Mesenchymal stem cell (in vitro differentiated cells and primary cell): ENCODE measurements at regions not wholly inside any gene's neighbourhood (a gene's known extent, or its start where the extent isn't known, plus 50 kb on each side); places are given as distances from the start of the nearest gene placed in this dataset.

Experiments
- DNase-seq: peaks from one replicate; pipeline ENCODE4 v3.0.0-alpha.2; 2013
- H2AFZ ChIP-seq: one replicate; pipeline ENCODE4 v1.6.1; 2013; ENCODE audit warnings: low read depth, mild to moderate bottlenecking, control low read depth, inconsistent platforms, low read length, moderate library complexity
- H2AK5ac ChIP-seq: 2 replicates; pipeline ENCODE4 v1.6.1; 2013; ENCODE audit warnings: low read length, moderate library complexity, mild to moderate bottlenecking, inconsistent platforms; ENCODE audit not compliant: severe bottlenecking
- H2BK120ac ChIP-seq: one replicate; pipeline ENCODE4 v1.6.1; 2013; ENCODE audit warnings: low read depth, mild to moderate bottlenecking, inconsistent platforms, low read length, moderate library complexity
- H2BK12ac ChIP-seq, 2 experiments: one replicate each; pipeline ENCODE4 v1.6.1; 2013; ENCODE audit warnings: inconsistent platforms in 2 of 2, low read length in 2 of 2, mild to moderate bottlenecking in 2 of 2, moderate library complexity in 2 of 2, control low read depth in 1 of 2
- H2BK15ac ChIP-seq: one replicate; pipeline ENCODE4 v1.6.1; 2013; ENCODE audit warnings: mild to moderate bottlenecking, low read depth, inconsistent platforms; ENCODE audit not compliant: poor library complexity, severe bottlenecking
- H2BK5ac ChIP-seq: 2 replicates; pipeline ENCODE4 v1.6.1; 2013; ENCODE audit warnings: low read depth, mild to moderate bottlenecking, low read length, control low read depth, inconsistent platforms; ENCODE audit not compliant: poor library complexity, severe bottlenecking
- H3K14ac ChIP-seq, 2 experiments: one replicate each; pipeline ENCODE4 v1.6.1; 2013; ENCODE audit warnings: inconsistent platforms in 2 of 2, low read length in 2 of 2, control low read depth in 1 of 2, mild to moderate bottlenecking in 1 of 2, moderate library complexity in 1 of 2
- H3K18ac ChIP-seq, 2 experiments: one replicate each; pipeline ENCODE4 v1.6.1; 2013; ENCODE audit warnings: inconsistent platforms in 2 of 2, low read length in 2 of 2, control low read depth in 1 of 2, low read depth in 1 of 2, mild to moderate bottlenecking in 1 of 2
- H3K23ac ChIP-seq, 2 experiments: one replicate each; pipeline ENCODE4 v1.6.1; 2013; ENCODE audit warnings: inconsistent platforms in 2 of 2, low read length in 2 of 2, mild to moderate bottlenecking in 2 of 2, moderate library complexity in 2 of 2, control low read depth in 1 of 2
- H3K27ac ChIP-seq: 2 replicates; pipeline ENCODE4 v1.5.1; 2013; ENCODE audit warnings: mild to moderate bottlenecking, moderate library complexity, low read length, control low read depth, inconsistent platforms; ENCODE audit not compliant: poor library complexity, severe bottlenecking
- H3K27me3 ChIP-seq, 2 experiments: 2 replicates each; pipeline versions ENCODE4 v1.6.1 to v1.7.0; 2013; ENCODE audit warnings: low read length in 2 of 2, mild to moderate bottlenecking in 2 of 2, moderate library complexity in 2 of 2, control low read depth in 1 of 2, inconsistent platforms in 1 of 2; ENCODE audit not compliant: control insufficient read depth in 1 of 2, insufficient read depth in 1 of 2
- H3K36me3 ChIP-seq, 2 experiments: 2 replicates each; pipeline versions ENCODE4 v1.6.1 to v1.7.0; 2013; ENCODE audit warnings: low read length in 2 of 2, control low read depth in 1 of 2, inconsistent platforms in 1 of 2, low read depth in 1 of 2, mild to moderate bottlenecking in 1 of 2; ENCODE audit not compliant: insufficient read depth in 2 of 2, control insufficient read depth in 1 of 2
- H3K4ac ChIP-seq, 2 experiments: one replicate each; pipeline ENCODE4 v1.6.1; 2013; ENCODE audit warnings: inconsistent platforms in 2 of 2, low read length in 2 of 2, mild to moderate bottlenecking in 2 of 2, moderate library complexity in 2 of 2, control low read depth in 1 of 2, low read depth in 1 of 2
- H3K4me1 ChIP-seq: 2 replicates; pipeline ENCODE4 v1.6.1; 2013; ENCODE audit warnings: low read depth, low read length, control low read depth; ENCODE audit not compliant: control insufficient read depth, insufficient read depth
- H3K4me2 ChIP-seq: 2 replicates; pipeline ENCODE4 v1.6.1; 2013; ENCODE audit warnings: low read length, mild to moderate bottlenecking, inconsistent platforms; ENCODE audit not compliant: poor library complexity, severe bottlenecking
- H3K4me3 ChIP-seq, 2 experiments: 2 replicates each; pipeline versions ENCODE4 v1.5.1 to v1.7.0; 2013; ENCODE audit warnings: low read length in 2 of 2, mild to moderate bottlenecking in 2 of 2, control low read depth in 1 of 2, low read depth in 1 of 2; ENCODE audit not compliant: insufficient read depth in 1 of 2
- H3K79me1 ChIP-seq: replicated peaks from 2 replicates; pipeline ENCODE4 v1.6.1; 2013; ENCODE audit warnings: mild to moderate bottlenecking, control low read depth, low read length, inconsistent platforms; ENCODE audit not compliant: poor library complexity, severe bottlenecking
- H3K9ac ChIP-seq: 2 replicates; pipeline ENCODE4 v1.7.0; 2013; ENCODE audit warnings: mild to moderate bottlenecking, low read length, moderate library complexity
- H3K9me3 ChIP-seq: 2 replicates; pipeline ENCODE4 v1.7.0; 2013; ENCODE audit warnings: mild to moderate bottlenecking, low read length; ENCODE audit not compliant: control insufficient read depth
- H4K8ac ChIP-seq: one replicate; pipeline ENCODE4 v1.6.1; 2013; ENCODE audit warnings: inconsistent platforms, mild to moderate bottlenecking, low read length, moderate library complexity
- H4K91ac ChIP-seq: one replicate; pipeline ENCODE4 v1.6.1; 2013; ENCODE audit warnings: mild to moderate bottlenecking, low read length, inconsistent platforms
- WGBS: methylation state at CpG from one replicate; pipeline ENCODE4 v1.1.7; 2013; ENCODE audit warnings: mixed read lengths; 5-methylcytosine and 5-hydroxymethylcytosine counted together

DNA sequence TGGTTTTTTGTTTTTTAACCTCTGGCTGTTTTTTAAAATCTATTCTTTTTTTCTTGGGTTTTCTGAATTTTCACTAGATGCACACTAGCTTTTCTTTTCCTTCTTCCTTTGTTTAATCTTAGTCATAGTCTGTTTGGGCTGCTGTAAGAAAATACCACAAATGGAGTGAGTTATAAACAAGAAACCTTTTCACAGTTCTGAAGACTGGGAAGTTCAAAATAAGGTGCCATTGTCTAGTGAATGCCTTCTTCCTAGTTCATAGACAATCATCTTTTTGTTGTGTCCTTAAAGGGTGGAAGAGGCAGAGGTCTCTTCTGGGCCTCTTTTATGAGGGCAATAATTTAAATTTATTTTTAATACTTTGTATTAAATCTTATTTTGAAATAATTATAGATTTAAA, 532.9 kb upstream of the ANO5 start:
- Histone ChIP-seq H3K4ac (no peak overlapping the region), H3K36me3 (no peaks in the 10 kb centered on the region), H3K27ac (no peak overlapping the region), H2BK12ac (no peak overlapping the region), H2AFZ (no peak overlapping the region), H3K79me1 (no peaks in the 10 kb centered on the region), H2BK120ac (no peak overlapping the region), H2BK15ac (no peak overlapping the region), H2BK5ac (no peak overlapping the region), H3K9ac (no peak overlapping the region), H3K27me3 (no peaks in the 10 kb centered on the region), H2AK5ac (no peak overlapping the region), H3K9me3 (no peaks in the 10 kb centered on the region), H3K4me1 (no peaks in the 10 kb centered on the region), H3K23ac (no peak overlapping the region), H4K91ac (no peak overlapping the region), H3K4me3 (no peak overlapping the region), H4K8ac (no peak overlapping the region), H3K4me2 (no peak overlapping the region), H3K14ac (no peak overlapping the region), H3K18ac (no peak overlapping the region)
- DNase-seq = no peak

DNA sequence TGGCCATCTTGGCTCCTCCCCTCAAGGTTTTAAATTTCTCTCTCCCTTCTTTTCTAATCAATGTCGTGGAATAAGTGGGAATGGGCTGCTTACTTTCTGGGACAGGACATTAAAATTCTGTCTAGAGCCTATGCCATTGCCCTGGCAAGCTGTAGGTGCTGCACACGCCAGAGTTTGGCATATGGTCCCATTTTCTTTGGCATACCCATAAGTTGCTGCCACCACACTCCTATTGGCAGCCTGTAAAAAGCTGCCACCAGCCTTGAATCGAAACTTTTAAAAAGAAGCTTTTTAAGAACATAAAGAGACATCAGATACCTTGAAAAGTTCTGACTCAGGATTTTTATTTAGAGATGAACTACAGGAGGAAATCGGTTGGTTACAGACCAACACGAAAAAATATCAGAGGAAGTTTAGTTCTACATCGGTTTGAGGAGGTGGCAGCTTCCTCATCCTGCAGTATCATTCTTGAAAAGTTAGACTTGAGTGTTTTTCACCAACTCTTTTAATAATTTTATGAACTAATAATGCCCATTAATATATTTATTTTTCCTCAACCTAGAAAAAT, 517.8 kb upstream of the ANO5 start:
- Histone ChIP-seq H3K18ac (no peak overlapping the region), H3K79me1 (no peaks in the 10 kb centered on the region), H2AFZ (no peak overlapping the region), H3K27ac (no peak overlapping the region), H3K14ac (no peak overlapping the region), H2AK5ac (no peak overlapping the region), H3K9ac (no peak overlapping the region), H2BK12ac (no peak overlapping the region), H3K4ac (no peak overlapping the region), H3K23ac (no peak overlapping the region), H2BK15ac (no peak overlapping the region), H2BK5ac (no peak overlapping the region), H3K4me2 (no peak overlapping the region), H3K9me3 (peaks cover 18% of the 10 kb centered on the region), H4K91ac (no peak overlapping the region), H3K27me3 (no peaks in the 10 kb centered on the region), H3K36me3 (no peaks in the 10 kb centered on the region), H4K8ac (no peak overlapping the region), H2BK120ac (no peak overlapping the region), H3K4me3 (no peak overlapping the region), H3K4me1 (no peaks in the 10 kb centered on the region)
- WGBS = 66% methylated on average over 5 of the region's 6 CpGs
- DNase-seq = no peak

DNA sequence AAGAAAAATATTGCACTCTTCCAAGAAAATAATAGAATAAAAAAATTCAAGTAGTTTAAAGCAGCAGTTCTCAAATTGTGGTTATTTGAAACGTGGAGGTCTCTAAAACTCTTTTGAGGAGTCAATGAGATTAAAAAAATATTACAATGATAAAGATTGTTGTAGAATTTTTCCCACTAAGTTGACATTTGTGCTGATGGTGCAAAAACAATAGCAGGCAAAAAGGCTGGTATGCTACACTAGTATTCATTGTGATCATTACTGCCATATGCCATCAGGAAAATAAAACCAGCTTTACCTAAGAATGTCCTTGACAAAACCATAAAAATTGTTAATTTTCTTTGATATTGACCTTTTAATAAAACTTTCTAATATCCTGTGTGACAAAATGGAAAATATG, 505.2 kb upstream of the ANO5 start:
- 0% methylated on average over 1 of the region's 1 CpG for WGBS
- no peak overlapping the region for H2AFZ ChIP-seq
- no peak overlapping the region for H3K9ac ChIP-seq
- H2BK12ac ChIP-seq = no peak overlapping the region
- no peak overlapping the region for H3K4me2 ChIP-seq
- no peaks in the 10 kb centered on the region for H3K79me1 ChIP-seq
- H3K14ac ChIP-seq = no peak overlapping the region
- H4K91ac ChIP-seq = no peak overlapping the region
- no peaks in the 10 kb centered on the region for H3K36me3 ChIP-seq
- no peak overlapping the region for H2BK5ac ChIP-seq
- H3K23ac ChIP-seq = no peak overlapping the region
- no peak overlapping the region for H2BK15ac ChIP-seq
- peaks cover 20% of the 10 kb centered on the region for H3K9me3 ChIP-seq
- no peak overlapping the region for H2AK5ac ChIP-seq
- no peaks in the 10 kb centered on the region for H3K27me3 ChIP-seq
- H3K4ac ChIP-seq = no peak overlapping the region
- no peak overlapping the region for H3K18ac ChIP-seq
- no peak overlapping the region for H3K4me3 ChIP-seq
- no peak overlapping the region for H2BK120ac ChIP-seq
- no peaks in the 10 kb centered on the region for H3K4me1 ChIP-seq
- no peak overlapping the region for H3K27ac ChIP-seq
- no peak for DNase-seq
- H4K8ac ChIP-seq = no peak overlapping the region

DNA sequence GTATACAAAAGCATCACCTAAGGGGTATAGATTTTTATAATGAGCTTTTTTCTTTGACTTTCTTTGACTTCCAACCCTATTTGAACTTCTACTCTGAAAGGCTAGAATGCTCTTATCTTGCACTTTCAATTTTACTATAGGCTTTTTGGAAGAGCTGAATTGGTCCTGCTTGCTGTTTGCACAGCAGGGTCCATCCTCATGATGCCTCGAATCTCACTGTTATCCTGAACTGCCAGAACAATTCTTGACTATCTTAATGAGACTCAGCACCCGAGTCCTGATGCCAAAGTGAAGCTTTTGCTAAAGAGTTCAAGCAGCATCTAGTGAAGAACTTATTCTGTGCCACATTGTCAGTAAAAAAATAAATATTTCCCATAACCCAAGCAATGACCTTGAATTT, 488.3 kb upstream of the ANO5 start:
- Histone ChIP-seq H3K23ac (no peak overlapping the region), H3K36me3 (no peaks in the 10 kb centered on the region), H4K91ac (no peak overlapping the region), H3K4me1 (no peaks in the 10 kb centered on the region), H2BK12ac (no peak overlapping the region), H3K79me1 (no peaks in the 10 kb centered on the region), H3K4ac (no peak overlapping the region), H2AFZ (no peak overlapping the region), H2BK5ac (no peak overlapping the region), H2BK15ac (no peak overlapping the region), H3K27me3 (no peaks in the 10 kb centered on the region), H3K9me3 (no peaks in the 10 kb centered on the region), H3K27ac (no peak overlapping the region), H3K9ac (no peak overlapping the region), H4K8ac (no peak overlapping the region), H3K4me3 (no peak overlapping the region), H2AK5ac (no peak overlapping the region), H3K4me2 (no peak overlapping the region), H2BK120ac (no peak overlapping the region), H3K14ac (no peak overlapping the region), H3K18ac (no peak overlapping the region)
- 29% methylated on average over 2 of the region's 2 CpGs for WGBS
- DNase-seq = no peak
